ENCODE measurements at regions not wholly inside any gene's neighbourhood (a gene's known extent, or its start where the extent isn't known, plus 50 kb on each side); places are given as distances from the start of the nearest gene placed in this dataset.
"Not testable (repeated sequence)": the region's sequence is repeated elsewhere in the genome, so short reads cannot be mapped to it uniquely, and the experiment has no call there.

- no peak for DNase-seq
These were observed 52.7 kb upstream of the LARP1 start for GRCh38 chr5:154702477-154702876.

GRCh38 chr5:154701725-154702124 is 53.5 kb upstream of the LARP1 start:
- DNase-seq, result not testable (repeated sequence)

- DNase-seq, result no peak
These were observed 54.0 kb upstream of the LARP1 start for GRCh38 chr5:154701181-154701580.

- not testable (repeated sequence) for DNase-seq
These were observed 54.8 kb upstream of the LARP1 start for GRCh38 chr5:154700289-154700928.

- no peak for DNase-seq
These were observed 56.4 kb upstream of the LARP1 start for GRCh38 chr5:154698763-154699162.

- no peak for DNase-seq
These were observed 57.8 kb upstream of the LARP1 start for GRCh38 chr5:154697371-154697770.

- no peak for DNase-seq
These were observed 58.3 kb upstream of the LARP1 start for GRCh38 chr5:154696891-154697290.

- DNase-seq, result no peak
These were observed 61.0 kb upstream of the LARP1 start for GRCh38 chr5:154694159-154694558.

DNA sequence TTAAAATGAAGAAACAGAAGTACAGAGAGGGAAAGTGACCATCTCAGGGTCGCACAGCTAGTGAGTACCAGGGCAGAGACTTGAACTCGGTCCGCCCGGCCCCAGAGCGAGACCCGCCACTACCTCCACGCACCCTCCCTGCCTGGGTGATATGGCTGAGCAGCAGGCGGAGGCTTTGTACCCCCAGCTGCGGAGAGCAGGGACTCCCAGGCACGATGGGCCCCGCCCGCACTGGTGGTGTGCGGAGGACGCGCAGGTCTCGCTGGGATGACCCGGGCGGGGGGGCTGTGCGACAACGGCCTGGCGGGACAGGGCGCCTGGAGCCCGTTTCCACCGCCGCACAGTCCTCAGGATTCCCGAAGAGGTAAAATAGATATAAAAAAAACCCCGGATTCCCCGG is 64.7 kb upstream of the LARP1 start:
- no peak for DNase-seq

DNA sequence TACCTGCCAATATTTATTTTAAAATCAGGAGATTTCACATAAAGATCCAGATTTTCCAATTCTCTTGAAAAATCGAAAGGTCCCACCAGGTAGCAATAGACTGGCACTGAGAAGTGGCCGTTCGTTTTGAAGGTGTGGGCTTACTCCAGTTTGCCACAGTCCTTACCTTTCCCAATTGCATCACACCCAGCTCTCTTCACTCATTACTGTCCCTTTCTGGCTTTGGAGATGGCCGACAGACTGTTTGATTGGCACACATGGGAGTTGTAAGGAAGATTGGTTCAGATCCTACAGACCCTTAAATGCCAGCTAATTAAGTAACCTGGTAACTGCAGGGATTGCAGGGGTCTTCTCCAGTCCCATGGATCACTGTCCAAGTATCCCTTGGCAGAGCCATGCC is 68.7 kb upstream of the LARP1 start:
- DNase-seq, result no peak

DNA sequence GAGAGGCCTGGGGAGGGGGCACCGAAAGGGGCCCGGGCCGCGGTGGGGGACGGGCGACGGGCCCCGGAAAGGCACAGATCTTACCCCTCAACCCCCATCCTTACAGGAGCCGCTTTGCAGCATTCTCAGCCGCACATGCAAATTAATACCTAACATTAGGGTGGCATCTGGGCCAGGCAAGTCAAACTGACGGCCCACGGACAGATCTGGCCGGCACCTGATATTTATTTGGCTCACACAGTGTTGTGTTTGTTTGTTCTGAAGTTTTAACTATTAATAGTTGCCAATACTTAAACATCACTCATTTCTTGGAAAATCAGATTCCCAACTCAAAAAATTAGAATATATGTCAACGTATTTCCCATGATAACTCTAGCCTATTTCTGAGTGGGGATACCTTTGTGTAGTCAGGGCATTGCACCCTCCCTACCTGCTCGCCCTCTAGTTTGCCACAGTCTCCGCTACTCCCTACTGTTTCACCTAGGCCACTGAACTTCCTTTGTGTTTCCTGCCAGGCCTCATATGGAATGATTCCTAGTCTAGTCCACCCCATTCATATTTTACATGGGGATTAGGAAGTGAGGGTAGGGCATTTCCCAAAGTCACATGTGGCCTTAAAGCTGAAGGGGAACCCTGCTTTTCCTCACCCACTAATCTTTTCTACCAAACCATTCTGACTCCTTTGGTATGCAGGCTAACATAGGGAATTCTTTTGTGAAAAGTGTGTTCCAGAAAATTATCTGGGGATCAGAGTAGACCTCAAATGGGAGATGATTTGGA is 71.9 kb upstream of the LARP1 start:
- no peak for DNase-seq

DNA sequence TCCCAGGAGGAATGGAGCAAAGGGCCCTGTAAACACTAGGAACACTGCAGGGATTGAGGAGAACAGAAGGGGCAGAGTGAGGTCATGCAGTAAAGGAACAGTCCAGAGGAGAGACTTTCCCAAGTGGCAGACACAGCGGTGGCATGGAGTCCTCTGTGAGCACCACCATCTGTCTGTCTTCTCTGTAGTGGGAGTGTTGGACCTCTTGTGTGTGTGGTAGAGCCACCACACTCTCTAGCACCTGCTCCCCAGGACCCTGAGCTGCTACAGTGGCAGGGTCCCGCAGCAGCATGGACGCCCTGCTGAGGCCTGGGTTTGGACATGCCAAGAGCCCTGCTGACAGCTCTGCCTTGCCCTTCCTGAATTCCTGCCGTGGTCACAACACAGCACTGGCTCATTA is 75.7 kb upstream of the LARP1 start:
- DNase-seq, result no peak

- DNase-seq, result no peak
These were observed 77.3 kb upstream of the LARP1 start for GRCh38 chr5:154677921-154678320.

DNA sequence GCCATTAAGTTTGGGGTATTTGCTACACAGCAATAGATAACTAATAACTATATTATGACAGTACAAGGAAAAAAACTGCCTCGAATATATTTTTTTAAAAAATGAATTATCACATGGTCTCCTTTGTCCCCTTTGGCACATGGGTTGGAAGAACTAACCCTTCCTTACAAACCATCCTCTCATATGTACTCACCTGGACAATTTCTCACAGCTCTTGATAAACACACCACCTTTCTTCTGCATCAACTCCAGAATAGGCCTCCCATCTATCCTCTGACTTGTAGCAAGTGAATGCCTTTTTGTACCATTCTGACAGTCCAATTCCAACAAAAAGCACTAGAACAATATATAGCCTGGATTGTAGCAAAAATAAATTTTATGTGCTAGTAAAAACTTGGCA is 78.7 kb upstream of the LARP1 start:
- DNase-seq, result no peak

GRCh38 chr5:154674029-154674428 is 81.1 kb upstream of the LARP1 start:
- no peak for DNase-seq

- no peak for DNase-seq
These were observed 81.7 kb upstream of the LARP1 start for GRCh38 chr5:154673506-154673905.

- not testable (repeated sequence) for DNase-seq
These were observed 85.3 kb upstream of the LARP1 start for GRCh38 chr5:154669913-154670312.

GRCh38 chr5:154669402-154669801 is 85.8 kb upstream of the LARP1 start:
- no peak for DNase-seq

DNA sequence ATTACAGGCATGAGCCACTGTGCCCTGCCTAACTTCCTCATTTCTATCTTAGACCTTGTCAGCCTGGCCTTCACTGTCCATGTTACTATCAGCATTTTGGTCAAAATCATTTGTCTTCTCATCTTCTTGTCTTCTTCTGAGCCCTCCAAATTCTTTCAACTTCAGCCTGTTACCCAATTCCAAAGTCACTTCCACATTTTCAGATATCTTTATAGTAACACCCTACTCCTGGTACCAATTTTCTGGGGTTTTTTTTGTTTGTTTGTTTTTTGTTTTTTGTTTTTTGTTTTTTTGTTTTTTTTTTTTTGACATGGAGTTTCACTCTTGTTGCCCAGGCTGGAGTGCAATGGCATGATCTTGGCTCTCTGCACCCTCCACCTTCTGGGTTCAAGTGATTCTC is 90.3 kb upstream of the LARP1 start:
- no peak for DNase-seq

- no peak for DNase-seq
These were observed 91.8 kb upstream of the LARP1 start for GRCh38 chr5:154663424-154663823.

GRCh38 chr5:154654486-154655371 is 100.4 kb upstream of the LARP1 start:
- DNase-seq, result no peak
